GM12864 (cell line): ENCODE measurements at regions not wholly inside any gene's neighbourhood (a gene's known extent, or its start where the extent isn't known, plus 50 kb on each side); places are given as distances from the start of the nearest gene placed in this dataset.
"Not testable (repeated sequence)": the region's sequence is repeated elsewhere in the genome, so short reads cannot be mapped to it uniquely, and the experiment has no call there.

ENCODE experiments used
- DNase-seq: peaks from one replicate; pipeline ENCODE4 v3.0.0-alpha.2; 2011; ENCODE audit warnings: low read depth
- H3K4me3 ChIP-seq: 2 replicates; pipeline ENCODE4 v1.5.1; 2011; ENCODE audit warnings: mild to moderate bottlenecking, low read depth, low read length, control low read depth
- TF ChIP-seq, protein P1 (sequence below): IDR thresholded peaks from 2 replicates; pipeline ENCODE4 v1.5.1; 2011; ENCODE audit warnings: low read depth, mild to moderate bottlenecking, moderate library complexity, low read length, control low read depth, inconsistent platforms; ENCODE audit errors: missing control alignments

DNA sequence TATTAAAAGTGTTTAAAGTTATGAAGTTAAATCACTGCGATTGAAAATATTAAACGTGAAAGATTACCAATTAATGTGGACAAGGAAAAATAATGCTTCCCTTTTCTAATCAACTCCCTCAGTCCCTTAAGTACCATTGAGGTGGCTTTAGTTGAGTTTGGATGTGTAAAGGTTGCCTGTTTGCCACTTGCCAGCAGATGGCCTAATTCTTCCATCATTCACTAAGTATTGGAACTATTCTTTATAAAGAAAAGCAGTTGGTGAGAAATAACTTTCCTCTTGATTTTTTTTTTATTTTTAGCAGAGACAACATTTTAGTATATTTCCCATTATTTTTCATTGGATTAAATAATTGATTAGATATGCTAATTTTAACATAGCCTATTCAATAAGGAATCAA, 295.9 kb upstream of the TACR3 start:
- H3K4me3 ChIP-seq: no peak overlapping the region
- TF ChIP-seq, protein P1, sequence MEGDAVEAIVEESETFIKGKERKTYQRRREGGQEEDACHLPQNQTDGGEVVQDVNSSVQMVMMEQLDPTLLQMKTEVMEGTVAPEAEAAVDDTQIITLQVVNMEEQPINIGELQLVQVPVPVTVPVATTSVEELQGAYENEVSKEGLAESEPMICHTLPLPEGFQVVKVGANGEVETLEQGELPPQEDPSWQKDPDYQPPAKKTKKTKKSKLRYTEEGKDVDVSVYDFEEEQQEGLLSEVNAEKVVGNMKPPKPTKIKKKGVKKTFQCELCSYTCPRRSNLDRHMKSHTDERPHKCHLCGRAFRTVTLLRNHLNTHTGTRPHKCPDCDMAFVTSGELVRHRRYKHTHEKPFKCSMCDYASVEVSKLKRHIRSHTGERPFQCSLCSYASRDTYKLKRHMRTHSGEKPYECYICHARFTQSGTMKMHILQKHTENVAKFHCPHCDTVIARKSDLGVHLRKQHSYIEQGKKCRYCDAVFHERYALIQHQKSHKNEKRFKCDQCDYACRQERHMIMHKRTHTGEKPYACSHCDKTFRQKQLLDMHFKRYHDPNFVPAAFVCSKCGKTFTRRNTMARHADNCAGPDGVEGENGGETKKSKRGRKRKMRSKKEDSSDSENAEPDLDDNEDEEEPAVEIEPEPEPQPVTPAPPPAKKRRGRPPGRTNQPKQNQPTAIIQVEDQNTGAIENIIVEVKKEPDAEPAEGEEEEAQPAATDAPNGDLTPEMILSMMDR: peak; percentile 33
- DNase-seq: no peak

DNA sequence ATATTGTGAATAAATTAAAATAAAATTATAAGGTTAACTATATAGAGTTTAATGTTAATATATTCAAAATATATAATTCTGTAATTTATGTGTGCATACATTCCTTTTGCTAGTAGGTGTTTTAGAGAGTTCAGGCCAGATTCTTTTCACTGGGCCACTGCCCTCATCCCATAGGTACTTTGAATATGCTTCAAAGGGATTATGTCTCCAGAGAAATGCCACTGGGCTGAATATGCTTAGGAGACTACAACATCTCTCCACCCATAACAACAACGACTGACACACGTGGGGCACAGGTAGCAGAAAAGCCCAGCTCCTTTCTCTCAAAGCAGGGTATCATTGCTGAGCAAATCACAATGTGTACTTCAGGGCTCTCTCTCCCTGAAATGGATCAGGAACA, 290.9 kb upstream of the TACR3 start:
- H3K4me3 ChIP-seq: no peak overlapping the region
- TF ChIP-seq, protein P1: no peak
- no peak for DNase-seq

DNA sequence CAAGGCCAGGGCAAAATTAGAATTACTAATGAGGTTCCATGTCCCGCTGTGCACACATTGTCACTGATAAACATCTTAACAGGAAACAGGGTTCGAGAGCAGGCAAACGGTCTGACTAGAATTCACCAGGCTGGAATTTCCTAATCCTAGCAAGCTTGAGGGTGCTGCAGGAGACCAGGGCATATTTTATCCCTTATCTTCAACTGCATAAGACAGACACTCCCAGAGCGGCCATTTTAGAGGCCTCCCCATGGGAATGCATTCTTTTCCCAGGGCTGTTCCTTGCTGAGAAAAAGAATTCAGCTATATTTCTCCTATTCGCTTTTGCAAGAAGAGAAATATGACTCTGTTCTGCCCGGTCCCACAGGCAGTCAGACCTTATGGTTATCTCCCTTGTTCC, 282.5 kb upstream of the TACR3 start:
- not testable (repeated sequence) for H3K4me3 ChIP-seq, DNase-seq

DNA sequence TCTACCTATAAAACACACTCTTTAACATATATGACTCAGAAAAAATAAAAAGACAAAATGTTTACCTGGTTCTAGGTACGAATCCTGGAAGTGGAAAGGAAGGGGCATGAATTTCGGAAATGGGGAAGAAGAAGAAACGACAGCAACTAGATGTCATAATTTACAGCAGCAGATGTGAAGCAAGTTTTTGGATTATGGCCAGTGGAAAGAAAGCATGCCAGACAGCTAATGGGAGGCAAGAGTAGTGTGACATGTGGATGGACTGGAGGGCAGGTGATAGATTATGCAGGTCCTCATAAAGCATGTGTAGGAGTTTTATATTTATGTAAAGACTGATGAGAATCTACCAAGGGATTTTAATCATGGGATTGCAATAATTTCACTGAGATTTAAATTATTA, 279.0 kb upstream of the TACR3 start:
- TF ChIP-seq, protein P1: no peak
- no peak for DNase-seq
- no peak overlapping the region for H3K4me3 ChIP-seq

DNA sequence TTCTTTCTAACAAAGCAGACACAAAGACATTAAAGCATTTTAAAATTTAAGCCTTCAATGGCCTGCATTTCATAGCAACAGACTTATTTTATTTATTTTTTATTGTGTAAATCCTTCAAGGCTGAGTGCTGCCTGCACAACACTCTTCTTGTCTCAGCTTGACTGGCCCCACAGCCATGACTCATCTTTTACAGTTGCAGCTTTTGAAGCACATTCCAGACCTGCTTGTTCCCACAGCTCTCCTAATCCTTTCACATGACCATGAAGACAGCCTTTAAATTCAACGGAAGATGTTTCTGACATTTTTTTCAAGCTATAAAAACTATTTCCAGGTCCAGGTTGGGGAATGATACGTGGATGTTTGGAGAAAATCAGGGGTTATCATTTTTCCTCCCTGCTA, 276.9 kb upstream of the TACR3 start:
- DNase-seq: no peak
- H3K4me3 ChIP-seq: no peak overlapping the region
- TF ChIP-seq, protein P1: no peak

DNA sequence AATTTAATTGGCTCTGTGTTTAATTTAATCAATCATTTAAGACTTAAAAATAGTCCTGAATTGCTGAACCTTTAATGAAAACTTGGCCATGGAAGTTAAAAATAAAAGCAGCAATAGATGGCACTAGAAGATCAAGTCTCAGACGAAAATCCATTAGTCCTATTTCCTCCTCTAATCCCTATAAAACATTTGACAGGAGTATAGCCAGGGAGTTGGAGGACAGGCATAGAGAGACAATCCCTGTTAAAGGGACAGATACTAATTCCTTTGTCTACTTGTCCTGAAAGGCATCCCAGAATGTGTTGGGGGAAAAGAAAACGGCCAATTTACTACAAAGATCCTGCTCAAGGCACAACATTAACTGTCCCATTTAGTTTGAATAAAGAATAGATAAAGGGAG, 276.3 kb upstream of the TACR3 start:
- no peak overlapping the region for H3K4me3 ChIP-seq
- TF ChIP-seq, protein P1: no peak
- no peak for DNase-seq

DNA sequence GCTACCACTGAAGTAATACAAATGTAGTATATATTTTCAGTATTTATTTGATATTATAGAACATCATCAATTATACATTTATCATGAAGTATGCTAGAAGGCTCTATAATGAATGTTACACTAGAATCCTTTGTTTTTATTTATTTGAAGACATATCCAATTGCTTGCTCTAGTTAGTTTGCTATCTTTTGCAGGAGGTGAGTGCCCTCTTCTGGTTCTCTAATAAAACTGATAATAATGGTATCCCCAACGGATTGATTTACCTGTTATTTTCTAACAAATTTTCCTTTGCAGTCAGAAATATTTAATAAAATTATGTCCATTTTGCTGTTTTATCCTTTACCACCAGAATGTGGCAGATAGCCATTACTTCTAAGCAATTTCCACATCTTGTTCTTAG, 274.3 kb upstream of the TACR3 start:
- no peak overlapping the region for H3K4me3 ChIP-seq
- TF ChIP-seq, protein P1: no peak
- no peak for DNase-seq

DNA sequence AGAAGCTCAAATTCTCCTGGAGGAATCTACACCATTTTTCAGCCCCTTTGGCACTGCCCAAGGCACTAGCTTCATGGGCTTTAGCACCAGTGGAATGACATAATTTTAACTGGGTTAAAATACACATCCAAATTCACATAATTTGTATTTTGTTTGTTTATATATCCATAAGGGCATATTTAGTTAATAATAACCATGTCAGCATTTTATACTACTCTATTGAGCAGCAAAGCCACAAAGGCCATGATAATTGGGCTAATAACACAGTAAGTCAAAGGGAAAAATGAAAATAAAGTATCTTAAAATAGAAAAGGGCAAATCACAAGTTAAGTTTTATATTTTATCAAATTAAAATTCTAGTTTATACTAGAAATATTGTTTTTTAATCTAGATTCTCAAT, 262.7 kb upstream of the TACR3 start:
- DNase-seq: no peak
- TF ChIP-seq, protein P1: no peak

More for the DNA sequence above, 262.7 kb upstream of the TACR3 start:
- no peak overlapping the region for H3K4me3 ChIP-seq
